K562 (cell line): ENCODE measurements at regions not wholly inside any gene's neighbourhood (a gene's known extent, or its start where the extent isn't known, plus 50 kb on each side); places are given as distances from the start of the nearest gene placed in this dataset.

Experiments
- EGR1 ChIP-seq: fragments of 450-650 bp; conservative IDR thresholded peaks from 2 replicates; pipeline ENCODE4 v1.6.1; 2017; ENCODE audit warnings: mild to moderate bottlenecking
- TF ChIP-seq, protein P1 (sequence below), 3 experiments: IDR thresholded peaks in 2 of 3; conservative IDR thresholded peaks in 1 of 3; 2 replicates each; pipeline ENCODE4 v1.5.1; 2011 to 2012; ENCODE audit warnings: low read length in 3 of 3, mild to moderate bottlenecking in 3 of 3, control low read depth in 2 of 3, improper control_type of control experiment in 1 of 3, inconsistent platforms in 1 of 3, low read depth in 1 of 3, mixed read lengths in 1 of 3, moderate library complexity in 1 of 3; ENCODE audit not compliant: insufficient read depth in 2 of 3
- TF ChIP-seq, protein P2 (sequence below): sonication (generic); formaldehyde crosslinking; IDR thresholded peaks from 2 replicates; pipeline ENCODE4 v1.5.0; 2020; ENCODE audit warnings: missing genetic modification reagents

DNA sequence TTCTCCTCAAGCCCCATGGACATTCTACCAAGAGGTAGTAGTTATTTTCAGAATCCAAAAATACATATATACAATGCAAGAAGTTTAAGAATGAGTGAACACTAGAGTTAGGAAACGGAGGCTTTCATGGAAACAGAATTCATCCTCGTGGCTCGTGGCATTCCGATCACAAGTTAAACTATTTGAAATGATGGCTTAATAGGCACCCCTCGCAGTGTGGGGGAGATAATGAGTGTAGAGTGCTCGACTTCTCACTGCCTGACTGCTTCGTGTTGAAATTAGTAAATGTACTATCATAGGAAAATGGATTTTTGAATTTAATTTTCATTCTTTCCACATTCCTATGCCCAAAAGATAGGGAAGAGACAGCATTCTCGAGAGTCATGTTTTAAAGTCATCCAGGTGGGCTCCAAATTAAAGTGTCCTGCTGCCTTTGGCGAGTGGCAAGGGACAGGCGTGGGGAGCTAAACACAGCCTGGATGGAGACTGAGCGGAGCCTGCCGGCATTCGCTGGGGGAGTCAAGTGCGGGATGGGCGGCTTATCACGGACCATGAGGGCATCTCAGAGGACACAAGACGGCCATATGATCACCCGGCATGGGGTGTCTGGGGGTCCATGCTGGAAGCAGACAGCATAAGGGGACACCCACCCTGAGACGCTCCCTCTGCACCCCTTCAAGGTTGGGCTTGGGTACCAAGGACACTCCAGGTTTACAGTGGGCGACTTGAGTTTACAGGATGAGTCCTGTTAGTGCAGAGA lies 165.2 kb downstream of the TEX29 start:
- TF ChIP-seq EGR1: no peak
- TF ChIP-seq, protein P1, sequence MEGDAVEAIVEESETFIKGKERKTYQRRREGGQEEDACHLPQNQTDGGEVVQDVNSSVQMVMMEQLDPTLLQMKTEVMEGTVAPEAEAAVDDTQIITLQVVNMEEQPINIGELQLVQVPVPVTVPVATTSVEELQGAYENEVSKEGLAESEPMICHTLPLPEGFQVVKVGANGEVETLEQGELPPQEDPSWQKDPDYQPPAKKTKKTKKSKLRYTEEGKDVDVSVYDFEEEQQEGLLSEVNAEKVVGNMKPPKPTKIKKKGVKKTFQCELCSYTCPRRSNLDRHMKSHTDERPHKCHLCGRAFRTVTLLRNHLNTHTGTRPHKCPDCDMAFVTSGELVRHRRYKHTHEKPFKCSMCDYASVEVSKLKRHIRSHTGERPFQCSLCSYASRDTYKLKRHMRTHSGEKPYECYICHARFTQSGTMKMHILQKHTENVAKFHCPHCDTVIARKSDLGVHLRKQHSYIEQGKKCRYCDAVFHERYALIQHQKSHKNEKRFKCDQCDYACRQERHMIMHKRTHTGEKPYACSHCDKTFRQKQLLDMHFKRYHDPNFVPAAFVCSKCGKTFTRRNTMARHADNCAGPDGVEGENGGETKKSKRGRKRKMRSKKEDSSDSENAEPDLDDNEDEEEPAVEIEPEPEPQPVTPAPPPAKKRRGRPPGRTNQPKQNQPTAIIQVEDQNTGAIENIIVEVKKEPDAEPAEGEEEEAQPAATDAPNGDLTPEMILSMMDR (IDR thresholded peaks at IDR 0.05 in 2 of 3, conservative IDR thresholded peaks at IDR 0.05 in 1 of 3; ENCODE audit: insufficient read depth in 2 of 3, low read depth in 1 of 3, low read length in 3 of 3): no peak
- TF ChIP-seq, protein P2, sequence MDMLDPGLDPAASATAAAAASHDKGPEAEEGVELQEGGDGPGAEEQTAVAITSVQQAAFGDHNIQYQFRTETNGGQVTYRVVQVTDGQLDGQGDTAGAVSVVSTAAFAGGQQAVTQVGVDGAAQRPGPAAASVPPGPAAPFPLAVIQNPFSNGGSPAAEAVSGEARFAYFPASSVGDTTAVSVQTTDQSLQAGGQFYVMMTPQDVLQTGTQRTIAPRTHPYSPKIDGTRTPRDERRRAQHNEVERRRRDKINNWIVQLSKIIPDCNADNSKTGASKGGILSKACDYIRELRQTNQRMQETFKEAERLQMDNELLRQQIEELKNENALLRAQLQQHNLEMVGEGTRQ (CRISPR knock-in tag): no peak
